Activated naive CD4-positive, alpha-beta T cell treated with anti-CD3 and anti-CD28 coated beads, Interleukin-2, amount 50 U/mL, for 72 hours (primary cell): ENCODE measurements at regions not wholly inside any gene's neighbourhood (a gene's known extent, or its start where the extent isn't known, plus 50 kb on each side); places are given as distances from the start of the nearest gene placed in this dataset.
"Not testable (repeated sequence)": the region's sequence is repeated elsewhere in the genome, so short reads cannot be mapped to it uniquely, and the experiment has no call there.

Experiments used
- ATAC-seq, 2 donors: fragments of 150-1000 bp; cut with Tn5 transposase; 2 replicates each; pipeline ENCODE4 v1.10.0; 2021; ENCODE audit warnings: mild to moderate bottlenecking in 2 of 2, moderate library complexity in 2 of 2
- DNase-seq, 2 donors: peaks; one replicate each; pipeline ENCODE4 v3.0.0; 2021 to 2022; ENCODE audit warnings: low spot score in 2 of 2
- H3K27ac Mint-ChIP-seq, 2 donors: one replicate each; pipeline ENCODE4 v1.8.0; 2022; ENCODE audit warnings: mild to moderate bottlenecking in 2 of 2, mixed read lengths in 2 of 2
- H3K36me3 Mint-ChIP-seq, 2 donors: one replicate each; pipeline ENCODE4 v1.8.0; 2022; ENCODE audit warnings: mixed read lengths in 2 of 2
- H3K9me3 Mint-ChIP-seq, 2 donors: one replicate each; pipeline ENCODE4 v1.8.0; 2022; ENCODE audit warnings: mixed read lengths in 2 of 2

- Mint-ChIP-seq H3K36me3 (no peaks in the 10 kb centered on the region), H3K27ac (no peak overlapping the region), H3K9me3 (peaks cover 0 to 4% of the 10 kb centered on the region in 2 donors)
- ATAC-seq (no peak), DNase-seq (no peak)
Measured at GRCh38 chr3:159273070-159273469, 471.2 kb downstream of the MFSD1 start.

GRCh38 chr3:159273608-159274007, 471.8 kb downstream of the MFSD1 start:
- Mint-ChIP-seq H3K36me3 (no peaks in the 10 kb centered on the region), H3K27ac (no peak overlapping the region), H3K9me3 (peaks cover 0 to 4% of the 10 kb centered on the region in 2 donors)
- ATAC-seq, result no peak
- DNase-seq, result no peak

- Mint-ChIP-seq H3K36me3 (peaks cover 0 to 5% of the 10 kb centered on the region in 2 donors), H3K27ac (no peak overlapping the region), H3K9me3 (peaks cover 5 to 8% of the 10 kb centered on the region in 2 donors)
- no peak for ATAC-seq
- no peak for DNase-seq
Measured at GRCh38 chr3:159275741-159276140, 473.9 kb downstream of the MFSD1 start.

- ATAC-seq (no peak), DNase-seq (no peak)
- H3K9me3 Mint-ChIP-seq, result peaks cover 5 to 8% of the 10 kb centered on the region in 2 donors
- peaks cover 0 to 5% of the 10 kb centered on the region in 2 donors for H3K36me3 Mint-ChIP-seq
- no peak overlapping the region for H3K27ac Mint-ChIP-seq
Measured at GRCh38 chr3:159277814-159278213, 476.0 kb downstream of the MFSD1 start.

- DNase-seq (no peak), ATAC-seq (no peak)
- no peak overlapping the region for H3K27ac Mint-ChIP-seq
- H3K36me3 Mint-ChIP-seq, result peaks cover 0 to 5% of the 10 kb centered on the region in 2 donors
- H3K9me3 Mint-ChIP-seq, result peaks cover 5 to 8% of the 10 kb centered on the region in 2 donors
Measured at GRCh38 chr3:159280386-159281191, 478.7 kb downstream of the MFSD1 start.

GRCh38 chr3:159293493-159293892, 491.6 kb downstream of the MFSD1 start:
- Mint-ChIP-seq H3K27ac (no peak overlapping the region), H3K36me3 (no peaks in the 10 kb centered on the region), H3K9me3 (peaks cover 0 to 7% of the 10 kb centered on the region in 2 donors)
- ATAC-seq (no peak), DNase-seq (no peak)

GRCh38 chr3:159301961-159302360, 500.1 kb downstream of the MFSD1 start:
- H3K36me3 Mint-ChIP-seq, result no peaks in the 10 kb centered on the region
- no peak overlapping the region for H3K27ac Mint-ChIP-seq
- DNase-seq (no peak), ATAC-seq (no peak)
- peaks cover 5 to 10% of the 10 kb centered on the region in 2 donors for H3K9me3 Mint-ChIP-seq

- H3K9me3 Mint-ChIP-seq, result peaks cover 5 to 13% of the 10 kb centered on the region in 2 donors
- H3K27ac Mint-ChIP-seq, result no peak overlapping the region
- DNase-seq, result no peak
- peaks cover 0 to 5% of the 10 kb centered on the region in 2 donors for H3K36me3 Mint-ChIP-seq
- ATAC-seq, result no peak
Measured at GRCh38 chr3:159305017-159305416, 503.2 kb downstream of the MFSD1 start.

GRCh38 chr3:159316706-159317105, 514.9 kb downstream of the MFSD1 start:
- ATAC-seq, H3K9me3 Mint-ChIP-seq, H3K36me3 Mint-ChIP-seq, DNase-seq, H3K27ac Mint-ChIP-seq: not testable (repeated sequence)

GRCh38 chr3:159319156-159319555, 517.3 kb downstream of the MFSD1 start:
- no peak overlapping the region for H3K27ac Mint-ChIP-seq

GRCh38 chr3:159322322-159322939, 520.6 kb downstream of the MFSD1 start:
- H3K27ac Mint-ChIP-seq, result no peak overlapping the region
- H3K36me3 Mint-ChIP-seq, result no peaks in the 10 kb centered on the region
- H3K9me3 Mint-ChIP-seq, result no peaks in the 10 kb centered on the region
- DNase-seq, result peak in 1 of 2 donors; percentile 51
- no peak for ATAC-seq

More at GRCh38 chr3:159319156-159319555, 517.3 kb downstream of the MFSD1 start:
- DNase-seq (no peak), ATAC-seq (no peak)
- Mint-ChIP-seq H3K36me3 (no peaks in the 10 kb centered on the region), H3K9me3 (peaks cover 0 to 4% of the 10 kb centered on the region in 2 donors)

- Mint-ChIP-seq H3K36me3 (no peaks in the 10 kb centered on the region), H3K27ac (no peak overlapping the region), H3K9me3 (no peaks in the 10 kb centered on the region)
- DNase-seq (no peak), ATAC-seq (no peak)
Measured at GRCh38 chr3:159323848-159324247, 522.0 kb downstream of the MFSD1 start.

- H3K27ac Mint-ChIP-seq, result no peak overlapping the region
Measured at GRCh38 chr3:159326998-159327397, 525.1 kb downstream of the MFSD1 start.

GRCh38 chr3:159332535-159333099, 530.8 kb downstream of the MFSD1 start:
- no peak for ATAC-seq
- Mint-ChIP-seq H3K36me3 (no peaks in the 10 kb centered on the region), H3K27ac (no peak overlapping the region)

More at GRCh38 chr3:159326998-159327397, 525.1 kb downstream of the MFSD1 start:
- Mint-ChIP-seq H3K36me3 (no peaks in the 10 kb centered on the region), H3K9me3 (no peaks in the 10 kb centered on the region)
- DNase-seq (no peak), ATAC-seq (no peak)

GRCh38 chr3:159339131-159339530, 537.3 kb downstream of the MFSD1 start:
- DNase-seq (no peak), ATAC-seq (no peak)
- H3K27ac Mint-ChIP-seq, result no peak overlapping the region
- peaks cover 5 to 7% of the 10 kb centered on the region in 2 donors for H3K9me3 Mint-ChIP-seq
- H3K36me3 Mint-ChIP-seq, result no peaks in the 10 kb centered on the region

More at GRCh38 chr3:159332535-159333099, 530.8 kb downstream of the MFSD1 start:
- no peak for DNase-seq
- peaks cover 0 to under 1% of the 10 kb centered on the region in 2 donors for H3K9me3 Mint-ChIP-seq

- no peak overlapping the region for H3K27ac Mint-ChIP-seq
- peaks cover 7 to 10% of the 10 kb centered on the region in 2 donors for H3K9me3 Mint-ChIP-seq
- DNase-seq (no peak), ATAC-seq (no peak)
- no peaks in the 10 kb centered on the region for H3K36me3 Mint-ChIP-seq
Measured at GRCh38 chr3:159340877-159341500, 539.1 kb downstream of the MFSD1 start.
